Kidney (tissue), 13 donors: ENCODE measurements at regions not wholly inside any gene's neighbourhood (a gene's known extent, or its start where the extent isn't known, plus 50 kb on each side); places are given as distances from the start of the nearest gene placed in this dataset.

Experiments
- DNase-seq, 5 donors: peaks; one replicate each; pipeline ENCODE4 v3.0.0-alpha.2; 2013 to 2020
- FAIRE-seq: peaks from 2 replicates; lab custom pipeline; 2012; peaks lifted over from hg19 to GRCh38; lab: Jason Lieb, UNC
- H3K27ac ChIP-seq, 2 donors: one replicate each; pipeline ENCODE4 v1.7.0; 2013; ENCODE audit warnings: low read depth in 2 of 2, low read length in 2 of 2, inconsistent platforms in 1 of 2
- H3K27me3 ChIP-seq: one replicate; pipeline ENCODE4 v1.7.1; 2013; ENCODE audit warnings: low read length, inconsistent platforms; ENCODE audit not compliant: control insufficient read depth, insufficient read depth
- H3K36me3 ChIP-seq, 3 donors: one replicate each; pipeline versions ENCODE4 v1.7.0 to v1.7.1; 2013; ENCODE audit warnings: low read length in 3 of 3, control low read depth in 1 of 3, inconsistent platforms in 1 of 3; ENCODE audit not compliant: insufficient read depth in 3 of 3, control insufficient read depth in 2 of 3
- H3K4me1 ChIP-seq, 3 donors: one replicate each; pipeline versions ENCODE4 v1.7.0 to v1.7.1; 2013; ENCODE audit warnings: low read length in 3 of 3, inconsistent platforms in 1 of 3, low read depth in 1 of 3; ENCODE audit not compliant: control insufficient read depth in 2 of 3, insufficient read depth in 2 of 3
- H3K4me3 ChIP-seq, 3 donors: one replicate each; pipeline versions ENCODE4 v1.7.0 to v1.8.1; 2013; ENCODE audit warnings: low read length in 3 of 3, control low read depth in 1 of 3, inconsistent platforms in 1 of 3
- H3K9ac ChIP-seq, 3 donors: one replicate each; pipeline versions ENCODE4 v1.7.0 to v1.7.1; 2013; ENCODE audit warnings: low read length in 3 of 3, control low read depth in 1 of 3, inconsistent platforms in 1 of 3
- H3K9me3 ChIP-seq, 3 donors: one replicate each; pipeline versions ENCODE4 v1.7.0 to v1.7.1; 2013; ENCODE audit warnings: low read length in 3 of 3, control low read depth in 1 of 3, inconsistent platforms in 1 of 3; ENCODE audit not compliant: control insufficient read depth in 2 of 3, insufficient read depth in 1 of 3
- intact Hi-C: fragments of 100-400 bp; cut with DNase I; formaldehyde crosslinking; loops from one replicate; pipeline ENCODE4 v1.11.1; 2022
- TF ChIP-seq, protein P1 (sequence below): IDR thresholded peaks from 3 replicates; pipeline ENCODE4 v1.5.1; 2012; ENCODE audit warnings: mild to moderate bottlenecking, moderate library complexity, borderline replicate concordance; ENCODE audit not compliant: insufficient read depth; ENCODE audit errors: extremely low read depth
- donor health status: control.
- donor health status: control.
- donor health status: control.
- donor health status: control.
- donor health status: control.
- donor health status: DM: yes; HTN: yes; CAD: no.
- donor health status: Normal renal cell carcinoma (clear cell type).

DNA sequence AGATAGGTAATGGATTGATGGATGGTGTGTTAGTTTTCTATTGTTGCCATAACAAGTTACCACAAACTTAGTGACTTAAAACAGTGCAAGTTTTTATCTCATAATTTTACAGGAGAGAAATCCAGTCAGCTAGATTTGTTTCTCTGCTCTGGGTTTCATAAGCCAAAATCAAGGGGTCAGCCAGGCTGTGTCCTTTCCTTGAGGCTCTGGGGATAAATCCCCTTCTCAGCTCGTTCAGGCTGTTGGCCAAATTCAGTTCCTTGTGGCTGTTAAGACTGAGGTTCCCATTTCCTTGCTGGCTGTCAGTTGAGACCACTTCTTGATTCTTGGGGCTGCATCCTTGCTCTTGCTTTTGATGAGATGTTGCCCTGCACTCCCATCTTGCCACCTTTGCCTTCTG lies 204.9 kb upstream of the CDH13 start:
- intact Hi-C loops, result no loop called here
- TF ChIP-seq, protein P1, sequence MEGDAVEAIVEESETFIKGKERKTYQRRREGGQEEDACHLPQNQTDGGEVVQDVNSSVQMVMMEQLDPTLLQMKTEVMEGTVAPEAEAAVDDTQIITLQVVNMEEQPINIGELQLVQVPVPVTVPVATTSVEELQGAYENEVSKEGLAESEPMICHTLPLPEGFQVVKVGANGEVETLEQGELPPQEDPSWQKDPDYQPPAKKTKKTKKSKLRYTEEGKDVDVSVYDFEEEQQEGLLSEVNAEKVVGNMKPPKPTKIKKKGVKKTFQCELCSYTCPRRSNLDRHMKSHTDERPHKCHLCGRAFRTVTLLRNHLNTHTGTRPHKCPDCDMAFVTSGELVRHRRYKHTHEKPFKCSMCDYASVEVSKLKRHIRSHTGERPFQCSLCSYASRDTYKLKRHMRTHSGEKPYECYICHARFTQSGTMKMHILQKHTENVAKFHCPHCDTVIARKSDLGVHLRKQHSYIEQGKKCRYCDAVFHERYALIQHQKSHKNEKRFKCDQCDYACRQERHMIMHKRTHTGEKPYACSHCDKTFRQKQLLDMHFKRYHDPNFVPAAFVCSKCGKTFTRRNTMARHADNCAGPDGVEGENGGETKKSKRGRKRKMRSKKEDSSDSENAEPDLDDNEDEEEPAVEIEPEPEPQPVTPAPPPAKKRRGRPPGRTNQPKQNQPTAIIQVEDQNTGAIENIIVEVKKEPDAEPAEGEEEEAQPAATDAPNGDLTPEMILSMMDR, result no peak
- Histone ChIP-seq H3K36me3 (no peaks in the 10 kb centered on the region), H3K9ac (no peak overlapping the region), H3K27ac (no peak overlapping the region), H3K9me3 (peaks cover 0 to 8% (median 0%) of the 10 kb centered on the region in 3 donors), H3K4me3 (no peak overlapping the region), H3K4me1 (no peaks in the 10 kb centered on the region), H3K27me3 (no peaks in the 10 kb centered on the region)
- FAIRE-seq (no peak), DNase-seq (no peak)

DNA sequence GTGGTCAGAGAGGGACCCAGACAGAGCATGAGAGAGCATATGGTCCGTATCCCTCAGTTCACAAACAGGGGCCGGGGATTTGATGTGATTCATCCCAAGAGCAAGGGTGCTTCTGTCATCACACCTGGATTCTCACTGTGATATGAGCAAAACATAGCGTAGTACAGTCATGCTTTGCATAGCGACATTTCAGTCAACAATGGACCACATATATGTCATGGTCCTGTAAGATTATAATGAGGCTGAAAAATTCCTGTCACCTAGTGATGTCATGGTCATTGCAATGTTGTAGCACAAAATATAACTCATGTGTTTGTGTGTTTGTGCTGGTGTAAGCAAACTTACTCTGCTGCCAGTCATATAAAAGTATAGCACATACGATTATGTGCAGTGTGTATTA lies 207.4 kb upstream of the CDH13 start:
- TF ChIP-seq, protein P1, result no peak
- DNase-seq (no peak), FAIRE-seq (no peak)
- H3K4me3 ChIP-seq, result no peak overlapping the region
- H3K27ac ChIP-seq, result no peak overlapping the region
- H3K27me3 ChIP-seq, result no peaks in the 10 kb centered on the region
- intact Hi-C loops, result no loop called here
- H3K9ac ChIP-seq, result no peak overlapping the region
- H3K36me3 ChIP-seq, result no peaks in the 10 kb centered on the region
- H3K9me3 ChIP-seq, result peaks cover 0 to 8% (median 0%) of the 10 kb centered on the region in 3 donors
- H3K4me1 ChIP-seq, result no peaks in the 10 kb centered on the region

DNA sequence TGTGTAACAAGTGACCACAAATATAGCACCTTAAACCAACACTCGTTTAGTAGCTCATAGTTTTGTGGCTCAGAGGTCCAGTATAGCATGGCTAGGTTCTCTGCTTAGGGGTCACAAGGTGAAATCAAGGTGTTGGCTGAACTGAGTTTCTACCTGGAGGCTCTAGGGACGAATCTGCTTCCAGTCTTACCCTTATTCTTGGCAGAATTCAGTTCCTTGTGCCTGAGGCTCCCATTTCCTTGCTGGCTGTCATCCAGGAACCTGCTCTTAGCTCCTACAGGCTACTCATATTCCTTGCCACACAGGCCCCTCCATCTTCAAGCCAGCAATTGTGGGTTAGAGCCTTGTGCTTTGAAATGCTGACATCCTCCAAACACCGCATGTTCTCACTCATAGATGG lies 212.3 kb upstream of the CDH13 start:
- H3K27me3 ChIP-seq, result no peaks in the 10 kb centered on the region
- FAIRE-seq, result no peak
- TF ChIP-seq, protein P1, result no peak

GRCh38 chr16:82412770-82413169 lies 214.0 kb upstream of the CDH13 start:
- TF ChIP-seq, protein P1, result no peak
- Histone ChIP-seq H3K9me3 (no peaks in the 10 kb centered on the region), H3K27ac (no peak overlapping the region), H3K36me3 (no peaks in the 10 kb centered on the region), H3K9ac (no peak overlapping the region), H3K4me1 (no peaks in the 10 kb centered on the region), H3K4me3 (no peak overlapping the region), H3K27me3 (no peaks in the 10 kb centered on the region)
- intact Hi-C loops, result no loop called here
- DNase-seq, result no peak
- no peak for FAIRE-seq

More for the DNA sequence above, 212.3 kb upstream of the CDH13 start:
- Histone ChIP-seq H3K36me3 (no peaks in the 10 kb centered on the region), H3K9me3 (no peaks in the 10 kb centered on the region), H3K27ac (no peak overlapping the region), H3K9ac (no peak overlapping the region), H3K4me1 (no peaks in the 10 kb centered on the region), H3K4me3 (no peak overlapping the region)
- intact Hi-C loops, result no loop called here
- DNase-seq, result no peak
